GM12878 (cell line): ENCODE measurements at regions not wholly inside any gene's neighbourhood (a gene's known extent, or its start where the extent isn't known, plus 50 kb on each side); places are given as distances from the start of the nearest gene placed in this dataset.

Experiments
- ATAC-seq: fragments of 200-7000 bp; cut with Tn5 transposase; 3 replicates; pipeline ENCODE4 v1.9.1; 2020; ENCODE audit warnings: mild to moderate bottlenecking, moderate library complexity
- BruUV-seq: library from RNA; stranded (reverse); fragments of 400-500 nt; replicated peaks from 2 replicates; lab custom pipeline; 2021; lab: Mats Ljungman, UMichigan
- CTCF ChIA-PET: fragments of 300-600 bp; sonication (Branson Sonifier 250); formaldehyde crosslinking; extraction: SDS; loops from one replicate; lab custom pipeline; 2021; ENCODE audit warnings: inconsistent platforms; lab: Yijun Ruan, JAX
- POLR2A ChIA-PET: fragments of 350-600 bp; formaldehyde crosslinking; extraction: SDS; loops from one replicate; lab custom pipeline; 2021; ENCODE audit warnings: inconsistent platforms; lab: Charles Lee
- RAD21 ChIA-PET: fragments of 300-600 bp; sonication (Branson Sonifier 250); formaldehyde crosslinking; loops from one replicate; lab custom pipeline; 2023; ENCODE audit warnings: antibody characterized with exemption; ENCODE audit not compliant: unreplicated experiment; lab: Charles Lee
- SMC1A ChIA-PET: fragments of 300-600 bp; sonication (Branson Sonifier 250); formaldehyde crosslinking; loops from one replicate; lab custom pipeline; 2023; ENCODE audit not compliant: unreplicated experiment, uncharacterized antibody; lab: Charles Lee
- DNase-seq: peaks from one replicate; pipeline ENCODE4 v3.0.0-alpha.2; 2011; ENCODE audit warnings: low read depth, low spot score
- FAIRE-seq: peaks from 3 replicates; lab custom pipeline; 2011; peaks lifted over from hg19 to GRCh38; lab: Jason Lieb, UNC
- H2AFZ ChIP-seq: 2 replicates; pipeline ENCODE4 v1.6.0; 2011; ENCODE audit warnings: low read depth, low read length, control low read depth; ENCODE audit not compliant: control insufficient read depth
- H3K27ac ChIP-seq: 2 replicates; pipeline ENCODE4 v1.5.1; 2011; ENCODE audit warnings: control low read depth; ENCODE audit not compliant: control insufficient read depth, insufficient read depth
- H3K27me3 ChIP-seq, 2 experiments: replicated peaks in 1 of 2; 2 replicates each; pipeline versions ENCODE4 v1.6.0 to v1.6.1; 2011; ENCODE audit warnings: low read length in 1 of 2; ENCODE audit not compliant: control insufficient read depth in 2 of 2, insufficient read depth in 2 of 2
- H3K36me3 ChIP-seq, 2 experiments: 2 replicates each; pipeline ENCODE4 v1.5.1; 2011; ENCODE audit warnings: low read length in 1 of 2; ENCODE audit not compliant: control insufficient read depth in 2 of 2, insufficient read depth in 2 of 2
- H3K4me1 ChIP-seq: 2 replicates; pipeline ENCODE4 v1.6.1; 2011; ENCODE audit warnings: mild to moderate bottlenecking, low read length, moderate library complexity, mixed read lengths; ENCODE audit not compliant: control insufficient read depth, insufficient read depth
- H3K4me2 ChIP-seq: 2 replicates; pipeline ENCODE4 v1.6.0; 2011; ENCODE audit warnings: control low read depth; ENCODE audit not compliant: control insufficient read depth, insufficient read depth
- H3K4me3 ChIP-seq: fragments of 200-600 bp; sonication (generic); 2 replicates; pipeline ENCODE4 v1.5.1; 2016
- H3K79me2 ChIP-seq: 2 replicates; pipeline ENCODE4 v1.6.0; 2011; ENCODE audit warnings: low read length; ENCODE audit not compliant: control insufficient read depth, insufficient read depth
- H3K9ac ChIP-seq: 2 replicates; pipeline ENCODE4 v1.8.0; 2011; ENCODE audit warnings: low read length, control low read depth, mixed read lengths; ENCODE audit not compliant: control insufficient read depth, insufficient read depth
- H3K9me3 ChIP-seq: replicated peaks from 3 replicates; pipeline ENCODE4 v1.5.1; 2011; ENCODE audit warnings: mild to moderate bottlenecking, low read length; ENCODE audit not compliant: control insufficient read depth, insufficient read depth
- H4K20me1 ChIP-seq: 2 replicates; pipeline ENCODE4 v1.6.0; 2011; ENCODE audit not compliant: control insufficient read depth, insufficient read depth
- ATF2 ChIP-seq: IDR thresholded peaks from 2 replicates; pipeline ENCODE4 v1.6.1; 2012; ENCODE audit warnings: low read length, inconsistent platforms
- BCL11A ChIP-seq: IDR thresholded peaks from 2 replicates; pipeline ENCODE4 v1.6.1; 2011; ENCODE audit warnings: low read depth, low read length
- EZH2 ChIP-seq: IDR thresholded peaks from 2 replicates; pipeline ENCODE4 v1.6.1; 2012; ENCODE audit warnings: low read depth, mild to moderate bottlenecking, control low read depth, inconsistent platforms, low read length, borderline replicate concordance; ENCODE audit not compliant: control insufficient read depth
- IRF4 ChIP-seq: IDR thresholded peaks from 2 replicates; pipeline ENCODE4 v1.6.1; 2011; ENCODE audit warnings: low read depth, low read length
- MAX ChIP-seq: IDR thresholded peaks from 2 replicates; pipeline ENCODE4 v1.6.1; 2012; ENCODE audit warnings: low read depth, low read length, improper control_type of control experiment
- MTA2 ChIP-seq: fragments of 450-650 bp; IDR thresholded peaks from 2 replicates; pipeline ENCODE4 v1.6.1; 2016; ENCODE audit warnings: low read depth, mild to moderate bottlenecking, moderate library complexity
- NBN ChIP-seq: fragments of 450-650 bp; IDR thresholded peaks from 2 replicates; pipeline ENCODE4 v1.6.1; 2016
- NFXL1 ChIP-seq: fragments of 450-650 bp; IDR thresholded peaks from 2 replicates; pipeline ENCODE4 v1.6.1; 2017; ENCODE audit warnings: antibody characterized with exemption, mild to moderate bottlenecking, borderline replicate concordance
- NR2F1 ChIP-seq: fragments of 450-650 bp; conservative IDR thresholded peaks from 2 replicates; pipeline ENCODE4 v1.6.1; 2017; ENCODE audit warnings: mild to moderate bottlenecking
- RELB ChIP-seq: fragments of 450-650 bp; IDR thresholded peaks from 2 replicates; pipeline ENCODE4 v1.6.1; 2017; ENCODE audit warnings: low read depth, mild to moderate bottlenecking, moderate library complexity
- SMARCA5 ChIP-seq: fragments of 450-650 bp; IDR thresholded peaks from 2 replicates; pipeline ENCODE4 v1.6.1; 2017; ENCODE audit warnings: mild to moderate bottlenecking
- STAT1 ChIP-seq: fragments of 450-650 bp; conservative IDR thresholded peaks from 2 replicates; pipeline ENCODE4 v1.6.1; 2014; ENCODE audit warnings: antibody characterized with exemption, mild to moderate bottlenecking
- USF2 ChIP-seq: IDR thresholded peaks from 2 replicates; pipeline ENCODE4 v1.6.1; 2011; ENCODE audit warnings: low read depth, low read length, improper control_type of control experiment, borderline replicate concordance
- WRNIP1 ChIP-seq: IDR thresholded peaks from 2 replicates; pipeline ENCODE4 v1.6.1; 2011; ENCODE audit warnings: low read depth, low read length, improper control_type of control experiment, borderline replicate concordance
- ZBTB33 ChIP-seq: fragments of 450-650 bp; IDR thresholded peaks from 2 replicates; pipeline ENCODE4 v1.6.1; 2017; ENCODE audit warnings: mild to moderate bottlenecking
- ZBTB40 ChIP-seq: fragments of 450-650 bp; IDR thresholded peaks from 2 replicates; pipeline ENCODE4 v1.6.1; 2016; ENCODE audit warnings: mild to moderate bottlenecking, moderate library complexity, borderline replicate concordance
- WGBS: methylation state at CpG from one replicate; pipeline ENCODE4 v1.1.6; 2016; ENCODE audit warnings: low lambda C conversion rate; ENCODE audit not compliant: insufficient replicate concordance, insufficient coverage; ENCODE audit errors: missing lambda C conversion rate; 5-methylcytosine and 5-hydroxymethylcytosine counted together
- in situ Hi-C: fragments of 300-500 bp; cut with MboI; formaldehyde crosslinking; loops from 9 replicates; pipeline ENCODE4 v1.14.3; 2018; ENCODE audit warnings: mixed read lengths
- intact Hi-C: fragments of 100-400 bp; cut with micrococcal nuclease; formaldehyde crosslinking; loops from one replicate; pipeline ENCODE4 v1.14.2; 2022; ENCODE audit not compliant: unreplicated experiment

GRCh38 chr3:68004091-68004490 lies 349.7 kb upstream of the SUCLG2 start:
- intact Hi-C loops = no loop called here
- Histone ChIP-seq H3K4me2 (no peak overlapping the region), H3K27ac (no peak overlapping the region), H3K9ac (no peak overlapping the region), H3K27me3 (no peaks in the 10 kb centered on the region; a peak in 1 of 4 replicates), H4K20me1 (no peaks in the 10 kb centered on the region), H3K79me2 (no peaks in the 10 kb centered on the region), H3K4me3 (no peak overlapping the region), H3K4me1 (no peaks in the 10 kb centered on the region), H3K36me3 (no peaks in the 10 kb centered on the region), H3K9me3 (no peaks in the 10 kb centered on the region), H2AFZ (no peak overlapping the region)
- ChIA-PET CTCF (no interaction called here), POLR2A (no interaction called here), SMC1A (no interaction called here), RAD21 (no interaction called here)
- no peak for FAIRE-seq
- ATAC-seq = no peak
- WGBS = 10% methylated on average over 7 of the region's 7 CpGs
- in situ Hi-C loops = no loop called here
- DNase-seq = no peak
- TF ChIP-seq MTA2 (no peak), WRNIP1 (no peak), USF2 (no peak), EZH2 (no peak), STAT1 (no peak), SMARCA5 (no peak), NFXL1 (no peak), ATF2 (no peak), NBN (no peak), MAX (no peak), ZBTB33 (no peak), IRF4 (no peak), BCL11A (no peak), ZBTB40 (no peak), RELB (no peak), NR2F1 (no peak)
- no TSS peak for BruUV-seq
